NCI-H1092 (cell line): ENCODE measurements at regions not wholly inside any gene's neighbourhood (a gene's known extent, or its start where the extent isn't known, plus 50 kb on each side); places are given as distances from the start of the nearest gene placed in this dataset.

ENCODE experiments used
- DNase-seq: peaks from one replicate; lab custom pipeline; 2025; lab: John Stamatoyannopoulos, UW

- DNase-seq: no peak
These were observed 368.9 kb downstream of the CDH9 start for GRCh38 chr5:26669523-26669922.

- no peak for DNase-seq
These were observed 369.4 kb downstream of the CDH9 start for GRCh38 chr5:26669031-26669430.

GRCh38 chr5:26666371-26666770 lies 372.0 kb downstream of the CDH9 start:
- DNase-seq: no peak

GRCh38 chr5:26663500-26663899 lies 374.9 kb downstream of the CDH9 start:
- no peak for DNase-seq

- no peak for DNase-seq
These were observed 375.5 kb downstream of the CDH9 start for GRCh38 chr5:26662806-26663360.

GRCh38 chr5:26660116-26660515 lies 378.3 kb downstream of the CDH9 start:
- DNase-seq: no peak

- no peak for DNase-seq
These were observed 389.4 kb downstream of the CDH9 start for GRCh38 chr5:26649000-26649399.

- DNase-seq: no peak
These were observed 390.6 kb downstream of the CDH9 start for GRCh38 chr5:26647781-26648180.

GRCh38 chr5:26645659-26646058 lies 392.7 kb downstream of the CDH9 start:
- no peak for DNase-seq

GRCh38 chr5:26641492-26641891 lies 396.9 kb downstream of the CDH9 start:
- DNase-seq: no peak

- DNase-seq: no peak
These were observed 413.3 kb downstream of the CDH9 start for GRCh38 chr5:26625099-26625498.

- peak; percentile 83 for DNase-seq
These were observed 415.4 kb downstream of the CDH9 start for GRCh38 chr5:26622947-26623346.

- DNase-seq: no peak
These were observed 427.8 kb downstream of the CDH9 start for GRCh38 chr5:26610577-26610976.

GRCh38 chr5:26601563-26601962 lies 436.8 kb downstream of the CDH9 start:
- DNase-seq: no peak

- no peak for DNase-seq
These were observed 455.9 kb downstream of the CDH9 start for GRCh38 chr5:26582350-26583045.

GRCh38 chr5:26579712-26580111 lies 458.7 kb downstream of the CDH9 start:
- DNase-seq: no peak

GRCh38 chr5:26578002-26578401 lies 460.4 kb downstream of the CDH9 start:
- DNase-seq: no peak

GRCh38 chr5:26572480-26572879 lies 465.9 kb downstream of the CDH9 start:
- DNase-seq: no peak

- DNase-seq: no peak
These were observed 468.5 kb downstream of the CDH9 start for GRCh38 chr5:26569929-26570258.

GRCh38 chr5:26569241-26569928 lies 469.0 kb downstream of the CDH9 start:
- DNase-seq: no peak

GRCh38 chr5:26568316-26568715 lies 470.1 kb downstream of the CDH9 start:
- no peak for DNase-seq

- DNase-seq: no peak
These were observed 474.4 kb downstream of the CDH9 start for GRCh38 chr5:26563979-26564378.

GRCh38 chr5:26553079-26553478 lies 485.3 kb downstream of the CDH9 start:
- DNase-seq: peak; percentile 92

- no peak for DNase-seq
These were observed 494.4 kb downstream of the CDH9 start for GRCh38 chr5:26543987-26544386.
